GM21825 (cell line): ENCODE measurements at regions not wholly inside any gene's neighbourhood (a gene's known extent, or its start where the extent isn't known, plus 50 kb on each side); places are given as distances from the start of the nearest gene placed in this dataset.
"Not testable (repeated sequence)": the region's sequence is repeated elsewhere in the genome, so short reads cannot be mapped to it uniquely, and the experiment has no call there.

Source experiments
- ATAC-seq: cut with Tn5 transposase; IDR thresholded peaks from one replicate; pipeline ENCODE4 v1.9.1; 2021; ENCODE audit warnings: mild to moderate bottlenecking, moderate library complexity; ENCODE audit not compliant: unreplicated experiment

DNA sequence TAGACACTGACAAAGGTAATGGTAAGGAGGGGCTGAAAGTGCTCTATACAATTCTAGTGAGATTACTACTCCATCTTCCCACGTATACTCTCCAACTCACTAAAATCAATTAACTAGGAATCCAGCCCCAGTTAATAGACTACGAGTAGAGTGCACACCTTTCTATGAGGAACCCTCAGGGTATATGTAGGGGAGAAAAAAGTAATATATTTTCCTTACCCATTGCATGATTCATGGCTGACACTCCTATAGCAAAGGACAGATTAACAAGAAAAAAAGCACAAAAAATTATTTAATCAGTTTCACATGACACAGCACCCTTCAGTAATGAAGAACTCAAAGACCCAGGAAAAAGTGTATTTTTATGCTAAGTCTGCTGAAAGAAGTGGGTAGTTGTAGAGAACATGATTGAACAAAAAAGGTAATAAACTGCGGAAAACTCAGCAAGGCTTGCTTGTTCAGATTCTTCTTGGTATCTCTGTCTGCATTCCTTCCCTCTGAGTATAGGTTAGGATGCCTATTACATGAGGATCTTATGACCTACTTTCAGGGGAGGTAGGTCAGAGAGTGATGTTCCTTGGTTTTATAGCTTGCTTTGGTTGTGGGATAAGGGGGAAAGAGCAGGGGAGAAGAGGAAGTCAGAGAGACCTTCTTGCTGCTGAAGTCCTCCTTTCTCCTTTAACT lies 342.0 kb upstream of the DLGAP1 start:
- no peak for ATAC-seq

DNA sequence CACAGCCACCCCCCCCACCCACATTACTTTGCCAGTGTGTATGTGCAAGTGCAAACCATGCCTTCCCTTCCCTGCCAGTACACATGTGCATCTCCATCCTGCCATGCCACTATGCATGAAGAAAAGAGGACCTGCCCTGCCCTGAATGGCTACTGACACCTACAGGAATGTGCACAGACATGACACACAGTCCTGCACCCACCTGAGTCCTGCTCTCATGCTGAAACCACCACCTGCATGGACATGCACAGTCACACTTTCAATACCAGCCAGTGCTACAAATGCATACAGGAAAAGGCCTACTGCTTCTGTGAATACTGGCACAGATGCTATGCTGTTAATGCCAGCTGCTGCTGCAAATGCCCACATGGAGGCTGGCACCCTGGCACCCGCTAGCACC lies 334.4 kb upstream of the DLGAP1 start:
- ATAC-seq = no peak

DNA sequence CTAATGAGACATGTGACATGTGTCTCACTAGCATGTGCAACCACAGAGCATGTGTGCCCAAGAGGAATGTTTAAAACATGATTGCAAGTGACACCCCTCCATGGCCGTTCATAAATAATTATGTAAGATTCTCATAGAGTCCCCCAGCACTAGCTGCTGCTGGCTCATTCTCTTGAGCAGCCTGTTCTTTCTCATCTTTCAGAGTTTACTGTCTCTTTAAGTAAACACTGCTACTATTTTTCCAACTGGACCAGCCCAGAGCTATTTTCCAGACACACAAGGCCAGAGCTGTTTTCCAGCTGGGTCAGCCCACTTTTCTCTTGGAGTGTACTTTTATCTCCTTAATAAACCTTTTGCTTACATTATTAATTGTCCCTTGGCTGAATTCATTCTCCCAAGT lies 326.8 kb upstream of the DLGAP1 start:
- ATAC-seq = no peak

DNA sequence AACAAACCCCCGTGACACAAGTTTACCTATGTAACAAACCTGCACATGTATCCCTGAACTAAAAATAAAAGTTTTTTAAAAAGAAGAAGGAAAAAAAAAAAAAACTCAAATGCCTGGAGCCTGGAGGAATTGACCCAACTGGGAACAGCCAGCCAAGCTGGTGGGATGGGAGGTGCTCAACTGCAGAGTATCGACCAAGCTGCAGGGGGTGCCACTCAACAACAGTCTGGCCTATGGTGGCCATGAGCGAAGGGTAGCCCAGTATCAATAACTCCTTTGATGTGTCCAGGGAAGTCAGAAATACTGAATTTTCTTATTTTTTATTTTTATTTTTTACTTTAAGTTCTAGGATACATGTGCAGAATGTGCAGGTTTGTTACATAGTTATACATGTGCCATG lies 310.3 kb upstream of the DLGAP1 start:
- ATAC-seq = no peak

DNA sequence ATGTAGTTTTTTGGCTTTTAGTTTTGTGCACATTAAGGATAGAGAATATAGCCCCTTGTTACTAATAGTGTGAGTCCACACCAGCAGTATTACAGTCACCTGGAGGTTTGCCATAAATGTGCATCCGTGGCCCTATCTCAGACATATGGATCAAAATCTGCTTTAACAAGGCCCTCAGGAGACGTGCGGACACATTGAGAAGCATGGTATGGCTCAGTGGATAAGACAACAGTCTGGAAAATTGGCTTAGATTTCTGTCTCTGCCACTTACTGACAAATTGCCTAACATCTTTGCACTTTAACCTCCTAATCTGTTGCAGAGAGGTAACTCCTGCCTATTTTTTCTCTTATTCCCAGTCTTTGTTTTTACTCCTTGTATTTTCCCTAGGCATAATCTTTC lies 307.2 kb upstream of the DLGAP1 start:
- no peak for ATAC-seq

DNA sequence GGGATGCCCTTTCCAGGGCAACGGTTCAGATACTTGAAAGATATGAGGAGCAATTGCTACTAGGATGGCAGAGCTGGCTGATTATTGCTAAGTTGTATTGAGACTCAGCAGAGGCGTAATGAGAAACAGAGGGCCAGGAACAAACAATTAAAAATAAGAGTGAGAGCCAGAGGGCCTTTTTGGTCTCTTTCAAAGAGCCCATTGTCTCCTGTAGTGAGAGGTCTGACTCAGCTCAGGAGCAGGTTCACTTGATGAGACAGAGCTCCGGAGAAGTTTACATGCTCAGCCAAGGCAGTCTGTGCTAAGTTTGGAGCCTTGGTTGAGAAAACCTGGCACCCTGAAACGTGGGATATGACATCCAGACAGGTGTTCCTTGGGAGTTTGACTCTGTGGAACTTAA lies 303.9 kb upstream of the DLGAP1 start:
- ATAC-seq = no peak

DNA sequence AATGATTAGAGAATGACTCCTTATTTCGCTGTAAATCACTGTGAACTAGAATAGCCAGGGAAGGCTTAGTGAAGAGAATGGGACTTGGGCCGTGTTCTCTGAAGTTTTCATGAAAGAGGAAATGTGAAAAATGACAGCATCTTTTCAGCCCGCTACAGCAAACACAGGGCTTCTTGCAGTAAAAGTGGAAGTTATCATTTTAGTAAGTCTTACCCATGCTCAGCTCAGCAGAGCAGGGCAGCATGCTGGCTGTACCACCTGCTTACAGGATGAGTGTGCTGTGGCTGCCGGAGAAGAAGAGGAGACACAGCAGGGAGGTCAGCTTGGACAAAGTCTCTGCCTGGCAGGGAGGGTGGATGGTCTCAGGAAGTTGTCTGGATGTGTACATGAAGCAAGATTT lies 300.7 kb upstream of the DLGAP1 start:
- ATAC-seq = no peak

DNA sequence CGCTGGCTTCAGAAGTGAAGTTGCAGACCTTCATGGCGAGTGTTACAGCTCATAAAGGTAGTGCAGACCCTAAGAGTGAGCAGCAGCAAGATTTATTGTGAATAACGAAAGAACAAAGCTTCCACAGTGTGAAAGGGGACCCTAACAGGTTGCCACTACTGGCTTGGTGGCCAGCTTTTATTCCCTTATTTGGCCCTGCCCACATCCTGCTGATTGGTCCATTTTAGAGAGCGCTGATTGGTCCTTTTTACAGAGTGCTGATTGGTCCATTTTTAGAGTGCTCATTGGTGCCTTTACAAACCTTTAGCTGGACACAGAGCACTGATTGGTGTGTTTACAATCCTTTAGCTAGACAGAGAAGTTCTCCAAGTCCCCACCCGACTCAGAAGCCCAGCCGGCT lies 298.0 kb upstream of the DLGAP1 start:
- ATAC-seq = not testable (repeated sequence)

DNA sequence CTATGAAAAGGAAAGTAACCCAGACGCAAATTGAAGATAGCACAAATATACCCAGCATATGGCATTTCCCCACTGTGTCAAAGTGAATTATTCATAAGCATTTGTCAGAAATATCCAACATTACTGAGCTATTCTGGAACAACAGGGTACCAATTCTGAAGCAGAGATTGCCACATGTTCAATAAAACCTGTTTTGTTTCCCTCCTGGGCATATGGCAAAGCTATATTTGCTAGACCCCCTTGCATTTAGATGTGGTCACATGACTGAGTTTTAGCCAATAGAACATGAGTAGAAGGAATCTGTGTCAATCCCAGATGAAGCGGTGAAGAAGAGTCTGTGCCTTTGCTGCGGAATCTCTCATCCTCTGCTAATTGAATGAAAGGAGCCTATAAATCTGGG lies 296.4 kb upstream of the DLGAP1 start:
- ATAC-seq = no peak

DNA sequence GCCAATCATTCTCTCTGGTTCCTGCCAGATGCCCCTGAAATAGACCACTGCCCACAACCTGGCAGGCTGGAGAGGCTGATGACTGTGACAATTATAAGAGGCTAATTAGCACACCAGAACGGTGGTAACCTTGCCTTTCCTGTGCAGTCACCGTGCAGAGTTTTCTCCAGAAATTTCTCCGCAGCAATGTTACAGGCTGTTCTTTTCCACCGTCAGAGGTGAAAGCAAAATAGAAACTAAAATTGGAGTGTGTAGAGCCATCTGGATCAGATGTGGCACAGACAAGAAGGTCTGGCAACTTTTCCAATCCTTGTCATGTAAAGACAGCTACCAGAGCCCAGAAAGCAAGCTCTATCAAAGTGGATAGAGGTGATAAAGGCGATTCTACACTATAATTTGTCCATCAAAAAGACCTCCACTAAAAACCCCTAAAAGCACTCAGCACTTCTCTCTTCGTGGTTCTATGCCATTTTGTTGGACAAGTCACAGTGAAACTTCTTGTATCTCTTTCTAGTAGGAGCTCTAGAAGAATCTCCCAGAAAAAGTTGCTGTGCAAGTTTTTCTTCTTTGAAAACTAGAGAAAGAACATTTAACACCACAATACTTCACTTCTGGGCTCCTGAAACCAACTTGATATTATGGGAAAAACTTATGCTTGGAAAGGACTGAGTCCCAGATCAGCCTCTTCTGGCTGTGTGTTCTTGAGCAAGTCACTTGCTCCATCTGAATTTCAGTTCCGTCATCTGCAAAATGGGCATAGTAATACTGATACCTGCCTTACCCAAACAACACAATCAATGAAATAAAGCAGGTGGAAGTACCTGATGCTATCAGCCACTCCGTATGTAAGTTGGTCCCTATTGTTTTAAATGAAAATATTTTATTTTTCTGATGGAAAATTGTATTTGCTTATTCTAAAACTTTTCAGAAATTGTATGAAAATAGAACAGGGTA lies 295.6 kb upstream of the DLGAP1 start:
- no peak for ATAC-seq

DNA sequence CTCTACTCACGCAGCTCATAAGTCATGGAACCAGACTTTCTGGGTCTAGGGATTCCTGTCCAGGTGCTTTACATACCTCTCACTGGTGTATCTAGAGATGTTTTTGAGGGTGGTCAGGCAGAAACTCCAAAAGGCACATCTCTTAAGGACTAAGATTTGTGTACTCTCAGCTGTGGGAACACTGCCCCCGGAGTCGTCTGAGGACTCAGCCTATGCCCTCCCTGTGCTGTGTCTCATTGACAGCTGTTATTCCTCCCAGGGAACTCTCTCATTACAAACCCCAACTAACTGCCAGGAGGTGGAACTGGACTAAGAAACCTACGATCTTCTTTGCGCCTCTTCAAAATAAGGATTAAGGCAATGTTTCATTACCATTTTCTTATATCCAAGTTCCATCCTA lies 293.9 kb upstream of the DLGAP1 start:
- ATAC-seq = no peak

DNA sequence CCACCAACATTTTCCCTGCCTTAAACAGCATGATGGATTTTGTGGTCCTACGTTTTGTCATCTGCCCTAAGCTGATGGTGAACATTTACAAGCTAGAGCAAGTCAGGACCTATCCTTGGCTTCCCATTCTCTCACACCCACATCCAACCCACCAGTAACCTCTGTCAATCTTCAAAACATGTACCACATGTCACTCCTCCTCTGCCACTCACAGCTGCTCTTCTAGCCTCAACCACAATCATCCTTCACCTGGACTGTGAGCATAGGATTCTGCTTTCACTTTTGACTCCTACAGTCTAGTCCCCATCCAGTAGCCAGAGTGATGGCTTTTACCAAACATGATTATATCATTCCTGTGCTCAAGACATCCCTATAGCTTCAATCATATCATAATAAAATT lies 279.8 kb upstream of the DLGAP1 start:
- no peak for ATAC-seq

DNA sequence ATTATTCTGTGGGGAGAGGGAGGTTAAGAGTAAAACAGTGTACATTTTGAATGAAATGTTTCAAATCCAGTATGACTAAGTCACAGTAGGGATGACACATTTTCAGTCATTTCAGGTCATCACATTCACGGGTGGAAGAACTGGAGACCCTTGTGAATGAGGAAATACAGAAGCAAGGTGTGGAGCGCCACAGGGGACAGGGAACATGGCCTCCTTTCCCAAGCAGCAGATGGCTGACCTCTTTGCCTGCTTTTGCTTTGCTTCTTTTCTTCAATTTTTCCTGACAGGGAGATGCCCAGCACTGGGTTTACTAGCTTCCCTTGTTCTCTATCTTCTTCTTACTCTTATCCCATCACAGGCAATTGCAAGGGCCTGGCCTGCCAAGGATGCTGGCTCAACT lies 278.9 kb upstream of the DLGAP1 start:
- ATAC-seq = no peak

DNA sequence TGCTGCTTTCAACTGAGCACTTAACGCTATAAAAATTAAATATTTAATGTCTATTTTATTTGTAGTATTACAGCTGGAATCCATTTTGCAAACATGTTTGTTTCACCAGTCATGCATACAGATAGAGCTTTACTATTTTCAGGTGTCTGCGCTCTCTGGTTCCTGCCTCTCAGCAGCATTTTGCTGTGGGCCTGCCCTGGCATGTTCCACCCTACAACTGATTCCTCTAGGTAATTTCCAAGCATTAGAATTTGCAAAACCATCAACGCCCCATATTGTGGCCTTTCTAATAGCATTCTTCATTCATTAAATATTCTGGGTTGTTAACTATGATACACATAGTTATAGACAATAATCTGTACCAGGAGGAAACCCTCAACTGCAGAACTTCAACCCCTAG lies 266.4 kb upstream of the DLGAP1 start:
- no peak for ATAC-seq

DNA sequence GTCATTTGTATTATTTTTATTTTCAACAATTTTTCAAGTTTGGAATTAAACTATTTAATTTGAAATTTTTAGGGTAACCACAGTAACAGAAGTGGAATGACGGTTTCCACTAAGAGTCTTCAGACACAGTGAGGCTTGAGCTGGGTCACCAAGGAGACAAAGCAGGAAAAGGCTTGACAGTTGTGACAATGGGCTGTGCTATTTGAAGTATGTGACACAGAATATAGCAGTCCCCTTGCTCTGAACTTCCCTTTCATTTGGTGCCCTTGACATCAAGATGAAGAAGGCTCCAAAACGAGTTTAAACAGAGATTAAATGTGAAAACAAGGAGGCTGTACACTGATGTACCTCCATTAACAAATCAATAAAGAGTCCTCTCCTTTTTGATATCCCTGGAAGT lies 265.4 kb upstream of the DLGAP1 start:
- no peak for ATAC-seq

DNA sequence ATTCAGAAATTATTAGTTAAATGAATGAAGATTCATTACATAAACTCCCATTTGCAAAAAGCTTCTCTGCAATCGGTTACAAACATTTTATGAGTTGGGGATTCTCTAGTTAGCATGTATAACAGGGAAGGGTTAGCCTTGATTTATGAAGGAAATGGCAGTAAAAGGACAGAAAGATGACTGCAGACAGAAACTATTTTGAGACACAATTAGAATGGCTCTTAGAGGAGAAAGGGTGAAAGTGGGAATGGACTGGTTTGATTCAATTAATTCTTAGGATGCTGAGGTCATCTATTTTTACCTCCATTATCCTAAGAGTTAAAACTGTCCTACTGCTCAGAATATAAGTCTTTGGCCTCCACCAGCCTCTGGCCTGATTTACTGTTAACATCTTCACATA lies 250.8 kb upstream of the DLGAP1 start:
- no peak for ATAC-seq

DNA sequence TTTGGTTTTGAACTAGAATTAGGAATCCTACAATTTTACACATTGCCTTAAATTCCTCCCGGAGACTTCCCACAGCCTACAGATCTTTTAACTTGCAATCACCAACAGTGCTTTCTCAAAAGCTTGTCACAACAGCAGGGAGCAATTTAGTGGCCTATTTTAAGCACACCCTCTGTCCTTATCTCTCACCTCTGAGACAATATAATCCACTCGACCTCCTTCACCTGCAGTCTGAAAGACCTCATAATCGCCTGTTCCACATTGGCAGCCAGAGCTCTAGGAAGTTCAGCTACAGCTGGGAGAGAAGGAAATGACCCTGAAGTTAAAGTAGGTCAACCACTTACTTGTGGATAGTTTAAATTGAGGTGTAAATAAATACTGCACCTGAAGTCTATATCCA lies 249.7 kb upstream of the DLGAP1 start:
- ATAC-seq = no peak

DNA sequence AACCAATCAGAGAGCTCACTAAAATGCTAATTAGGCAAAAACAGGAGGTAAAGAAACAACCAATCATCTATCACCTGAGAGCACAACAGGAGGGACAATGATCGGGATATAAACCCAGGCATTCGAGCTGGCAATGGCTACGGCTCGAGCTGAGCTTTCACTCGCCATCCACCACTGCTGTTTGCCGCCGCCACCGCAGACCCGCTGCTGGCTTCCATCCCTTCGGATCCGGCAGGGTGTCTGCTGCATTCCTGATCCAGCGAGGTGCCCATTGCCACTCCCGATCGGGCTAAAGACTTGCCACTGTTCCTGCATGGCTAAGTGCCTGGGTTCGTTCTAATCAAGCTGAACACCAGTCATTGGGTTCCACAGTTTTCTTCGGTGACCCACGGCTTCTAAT lies 236.7 kb upstream of the DLGAP1 start:
- ATAC-seq = no peak

DNA sequence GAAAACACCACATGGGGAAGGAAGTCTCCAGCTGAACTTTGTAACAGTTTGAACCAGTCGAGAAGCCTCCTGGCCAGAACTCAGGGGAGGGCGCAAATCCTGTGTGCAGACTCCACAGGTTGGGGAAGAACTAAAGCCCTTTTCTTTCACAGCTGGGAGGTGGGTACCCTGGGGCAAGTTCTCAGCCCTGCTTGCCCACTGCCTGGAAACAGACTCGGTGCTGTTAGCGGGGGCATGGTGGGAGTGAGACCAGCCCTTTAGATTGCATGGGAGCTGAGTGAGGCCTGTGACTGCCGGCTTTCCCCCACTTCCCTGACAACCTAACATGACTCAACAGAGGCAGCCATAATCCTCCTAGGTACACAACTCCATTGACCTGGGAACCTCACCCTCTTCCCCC lies 223.6 kb upstream of the DLGAP1 start:
- ATAC-seq = not testable (repeated sequence)

DNA sequence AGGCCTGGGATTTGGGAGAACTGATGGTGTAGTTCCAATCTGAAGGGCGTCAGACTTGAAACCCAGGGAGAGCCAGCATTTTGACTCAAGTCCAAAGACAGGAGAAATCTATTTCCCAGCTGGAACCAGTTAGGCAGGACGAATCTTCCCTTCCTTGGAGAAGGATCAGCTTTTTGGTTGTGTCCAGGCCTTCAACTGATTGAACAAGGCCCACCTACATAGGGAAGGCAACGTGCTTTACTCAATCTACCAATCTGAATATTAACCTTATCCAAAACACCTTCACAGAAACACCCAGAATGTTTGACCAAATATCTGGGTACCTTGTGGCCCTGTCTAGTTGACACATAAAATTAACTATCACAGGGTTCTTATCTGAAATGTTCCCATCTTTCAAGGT lies 221.9 kb upstream of the DLGAP1 start:
- no peak for ATAC-seq

DNA sequence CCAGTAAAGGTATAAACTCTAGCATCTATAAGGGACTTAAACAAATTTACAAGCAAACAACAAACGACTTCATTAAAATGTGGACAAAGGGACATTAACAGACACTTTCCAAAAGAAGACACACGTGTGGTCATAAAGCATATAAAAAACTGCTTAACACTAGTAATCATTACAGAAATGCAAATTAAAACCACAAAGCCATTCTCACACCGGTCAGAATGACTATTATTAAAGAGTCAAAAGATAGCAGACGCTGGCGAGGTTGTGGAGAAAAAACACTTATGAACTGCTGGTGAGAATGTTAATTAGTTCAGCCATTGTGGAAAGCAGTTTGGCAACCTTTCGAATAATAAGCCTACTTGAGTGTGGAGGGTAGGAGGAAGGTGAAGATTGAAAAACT lies 217.1 kb upstream of the DLGAP1 start:
- no peak for ATAC-seq

DNA sequence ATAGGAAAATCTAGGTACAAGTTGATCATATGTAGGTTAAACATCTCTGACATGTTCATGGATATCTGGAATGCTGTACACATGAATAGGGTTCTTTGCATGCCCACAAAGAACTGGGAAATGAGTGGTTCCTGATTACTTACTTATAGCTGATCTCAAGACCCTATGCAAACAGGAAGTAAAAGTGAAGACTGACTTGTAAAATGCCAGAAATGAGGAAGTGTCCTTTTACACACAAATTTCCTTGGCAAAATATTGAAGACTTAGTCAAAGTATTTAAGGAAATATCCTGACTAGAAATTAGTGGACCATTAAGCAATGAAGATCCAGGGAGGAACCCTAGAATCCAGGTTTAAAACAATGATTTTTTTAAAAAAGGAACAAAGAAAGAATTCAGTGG lies 203.7 kb upstream of the DLGAP1 start:
- no peak for ATAC-seq
